ENCODE measurements at regions not wholly inside any gene's neighbourhood (a gene's known extent, or its start where the extent isn't known, plus 50 kb on each side); places are given as distances from the start of the nearest gene placed in this dataset.
"Not testable (repeated sequence)": the region's sequence is repeated elsewhere in the genome, so short reads cannot be mapped to it uniquely, and the experiment has no call there.

- 73 to 74% methylated on average over 5 of the region's 5 CpGs for WGBS, 2 donors
- no peak overlapping the region for H3K4me3 ChIP-seq (ENCODE audit: low read depth, poor library complexity, severe bottlenecking)
- TF ChIP-seq POLR2A (IDR thresholded peaks at IDR 0.05) (no peak), CTCF (IDR thresholded peaks at IDR 0.05) (no peak)
- no peak for DNase-seq (ENCODE audit: low spot score in 2 of 2)
- intact Hi-C loops (cut with DNase I; ENCODE audit: low total_unique reads): no loop called here
Observed at GRCh38 chr10:59027975-59028655, 148.3 kb upstream of the PHYHIPL start.

DNA sequence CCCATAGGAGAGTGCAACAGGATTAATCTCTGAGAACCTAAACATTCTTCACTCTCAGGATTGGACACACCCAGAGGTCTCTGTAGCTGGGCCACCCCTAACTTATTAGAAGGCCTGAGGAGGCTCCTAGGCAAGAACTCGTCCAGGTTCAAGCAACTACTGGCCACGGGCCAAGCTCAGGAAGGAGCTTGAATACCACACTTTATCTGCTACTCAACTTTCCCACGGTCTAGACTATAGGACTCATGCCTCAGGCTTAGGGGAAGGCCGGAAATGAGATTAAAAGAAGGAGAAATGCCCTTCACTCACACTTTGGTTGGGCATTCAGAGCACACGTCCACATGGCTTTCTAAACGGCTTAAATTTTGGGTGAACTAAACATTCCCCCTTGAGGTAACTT, 142.8 kb upstream of the PHYHIPL start:
- no peak overlapping the region for H3K4me3 ChIP-seq (ENCODE audit: low read depth, poor library complexity, severe bottlenecking)
- intact Hi-C loops (cut with DNase I; ENCODE audit: low total_unique reads): no loop called here
- DNase-seq (ENCODE audit: low spot score in 2 of 2): no peak
- TF ChIP-seq POLR2A (IDR thresholded peaks at IDR 0.05) (no peak), CTCF (IDR thresholded peaks at IDR 0.05) (no peak)
- 54 to 61% methylated on average over 6 of the region's 6 CpGs for whole genome bisulfite sequencing, 2 donors

GRCh38 chr10:59036311-59037017, 140.0 kb upstream of the PHYHIPL start:
- H3K4me3 ChIP-seq (ENCODE audit: low read depth, poor library complexity, severe bottlenecking): no peak overlapping the region
- no peak for TF ChIP-seq CTCF (IDR thresholded peaks at IDR 0.05)
- no peak for TF ChIP-seq POLR2A (IDR thresholded peaks at IDR 0.05)
- no peak for DNase-seq (ENCODE audit: low spot score in 2 of 2)
- WGBS, 2 donors: 85% methylated on average over 3 of the region's 3 CpGs
- intact Hi-C loops (cut with DNase I; ENCODE audit: low total_unique reads): no loop called here

DNA sequence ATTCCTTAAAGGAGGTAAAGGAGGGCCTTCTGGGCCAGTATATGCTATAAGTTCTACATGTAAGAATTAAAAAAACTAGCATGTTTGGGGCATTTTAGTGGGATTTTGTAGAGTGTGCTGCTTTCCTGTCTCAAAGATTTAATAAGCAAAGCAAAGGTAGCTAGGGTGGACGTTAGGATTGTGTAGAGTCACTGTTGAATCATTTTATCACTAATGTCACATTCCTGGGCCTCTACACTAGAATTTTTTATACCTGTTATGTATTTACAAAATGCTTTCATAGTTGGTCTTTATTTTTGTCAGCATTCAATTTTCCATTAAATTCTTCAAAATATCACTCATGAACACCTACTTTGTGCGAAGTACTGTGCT, 139.4 kb upstream of the PHYHIPL start:
- WGBS, 2 donors: 81 to 86% methylated on average over 2 of the region's 2 CpGs
- DNase-seq (ENCODE audit: low spot score in 2 of 2): no peak
- TF ChIP-seq CTCF (IDR thresholded peaks at IDR 0.05) (no peak), POLR2A (IDR thresholded peaks at IDR 0.05) (no peak)
- intact Hi-C loops (cut with DNase I; ENCODE audit: low total_unique reads): no loop called here
- no peak overlapping the region for H3K4me3 ChIP-seq (ENCODE audit: low read depth, poor library complexity, severe bottlenecking)

- intact Hi-C loops (cut with DNase I; ENCODE audit: low total_unique reads): no loop called here
- TF ChIP-seq POLR2A (IDR thresholded peaks at IDR 0.05) (no peak), CTCF (IDR thresholded peaks at IDR 0.05) (no peak)
- 85 to 95% methylated on average over 1 of the region's 1 CpG for WGBS, 2 donors
- H3K4me3 ChIP-seq (ENCODE audit: low read depth, poor library complexity, severe bottlenecking): no peak overlapping the region
- DNase-seq (ENCODE audit: low spot score in 2 of 2): no peak
Observed at GRCh38 chr10:59037506-59037905, 138.9 kb upstream of the PHYHIPL start.

- WGBS, 2 donors: 55 to 67% methylated on average over 3 to 8 of the region's 8 CpGs
- H3K4me3 ChIP-seq (ENCODE audit: low read depth, poor library complexity, severe bottlenecking); intact Hi-C loops (cut with DNase I; ENCODE audit: low total_unique reads); DNase-seq (ENCODE audit: low spot score in 2 of 2): not testable (repeated sequence)
Observed at GRCh38 chr10:59043358-59043757, 133.1 kb upstream of the PHYHIPL start.
